SH-SY5Y (cell line): ENCODE measurements at regions not wholly inside any gene's neighbourhood (a gene's known extent, or its start where the extent isn't known, plus 50 kb on each side); places are given as distances from the start of the nearest gene placed in this dataset.

Experiments used
- GATA2 ChIP-seq: IDR thresholded peaks from 2 replicates; pipeline ENCODE4 v1.6.1; 2011; ENCODE audit warnings: mild to moderate bottlenecking, low read depth, low read length
- GATA3 ChIP-seq: IDR thresholded peaks from 2 replicates; pipeline ENCODE4 v1.6.1; 2011; ENCODE audit warnings: low read depth, mild to moderate bottlenecking, low read length, moderate library complexity

- no peak for TF ChIP-seq GATA2
- no peak for TF ChIP-seq GATA3
Measured at GRCh38 chr13:74246487-74246886, 112.3 kb upstream of the KLF12 start.
